Uterus (tissue), 2 donors: ENCODE measurements at regions not wholly inside any gene's neighbourhood (a gene's known extent, or its start where the extent isn't known, plus 50 kb on each side); places are given as distances from the start of the nearest gene placed in this dataset.

Source experiments
- CTCF ChIP-seq, 4 experiments: fragments of 200-600 bp in 2 of 4; fragments of 450-650 bp in 2 of 4; sonication (generic) in 2 of 4; IDR thresholded peaks; one replicate each; pipeline ENCODE4 v1.5.1; 2016 to 2019; ENCODE audit warnings: antibody characterized with exemption in 4 of 4, mild to moderate bottlenecking in 2 of 4, moderate library complexity in 1 of 4
- POLR2A ChIP-seq, 2 donors: fragments of 450-650 bp; IDR thresholded peaks; one replicate each; pipeline ENCODE4 v1.6.1; 2016; ENCODE audit warnings: antibody characterized with exemption in 2 of 2, mild to moderate bottlenecking in 1 of 2, moderate library complexity in 1 of 2

GRCh38 chr1:5393603-5394002, 598.6 kb downstream of the NPHP4 start:
- TF ChIP-seq POLR2A (IDR thresholded peaks at IDR 0.05) = no peak
- TF ChIP-seq CTCF (IDR thresholded peaks at IDR 0.05) = no peak
